Lower leg skin (tissue), 4 donors: ENCODE measurements at regions not wholly inside any gene's neighbourhood (a gene's known extent, or its start where the extent isn't known, plus 50 kb on each side); places are given as distances from the start of the nearest gene placed in this dataset.
A peak's percentile ranks its signal among the peaks of the same experiment; 100 is the strongest.

ENCODE experiments used
- DNase-seq, 2 donors: peaks; one replicate each; pipeline ENCODE4 v3.0.0-alpha.2; 2019; ENCODE audit warnings: low spot score in 2 of 2
- H3K4me3 ChIP-seq: fragments of 200-600 bp; sonication (generic); 2 replicates; pipeline ENCODE4 v1.5.1; 2017; ENCODE audit warnings: mild to moderate bottlenecking, low read depth; ENCODE audit not compliant: poor library complexity, severe bottlenecking
- POLR2A ChIP-seq, 2 donors: fragments of 450-650 bp; IDR thresholded peaks; one replicate each; pipeline ENCODE4 v1.6.1; 2016 to 2017; ENCODE audit warnings: antibody characterized with exemption in 2 of 2, mild to moderate bottlenecking in 1 of 2, moderate library complexity in 1 of 2
- WGBS, 2 donors: methylation state at CpG; one replicate each; pipeline ENCODE4 v1.1.5; 2018; 5-methylcytosine and 5-hydroxymethylcytosine counted together
- intact Hi-C: fragments of 100-400 bp; cut with DNase I; formaldehyde crosslinking; loops from one replicate; pipeline ENCODE4 v1.15.0; 2023; ENCODE audit warnings: low total_unique reads
- TF ChIP-seq, protein P1 (sequence below), 3 donors: fragments of 450-650 bp; IDR thresholded peaks; one replicate each; pipeline ENCODE4 v1.5.1; 2016; ENCODE audit warnings: antibody characterized with exemption in 3 of 3, mild to moderate bottlenecking in 3 of 3, moderate library complexity in 2 of 3

DNA sequence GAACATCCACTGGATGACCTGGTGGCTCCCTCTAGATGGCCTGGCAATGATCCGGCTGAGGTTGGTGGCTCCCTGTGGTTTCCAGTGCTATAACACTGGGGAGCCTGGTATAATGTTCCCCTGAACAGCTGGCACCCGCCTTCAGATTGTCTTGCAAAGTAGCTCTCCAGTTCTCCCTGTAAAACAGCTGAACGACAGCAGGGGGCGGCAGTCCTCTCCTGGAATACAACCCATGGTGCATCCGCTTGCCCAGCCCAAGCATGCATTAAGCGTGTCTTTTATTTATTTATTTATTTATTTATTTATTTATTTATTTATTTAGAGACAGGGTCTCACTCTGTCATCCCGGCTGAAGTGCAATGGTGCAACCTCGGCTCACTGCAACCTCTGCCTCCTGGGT lies 258.9 kb downstream of the BUD13 start:
- 46 to 49% methylated on average over 8 of the region's 8 CpGs for WGBS, 2 donors
- DNase-seq: peak in 1 of 2 donors; percentile 73

DNA sequence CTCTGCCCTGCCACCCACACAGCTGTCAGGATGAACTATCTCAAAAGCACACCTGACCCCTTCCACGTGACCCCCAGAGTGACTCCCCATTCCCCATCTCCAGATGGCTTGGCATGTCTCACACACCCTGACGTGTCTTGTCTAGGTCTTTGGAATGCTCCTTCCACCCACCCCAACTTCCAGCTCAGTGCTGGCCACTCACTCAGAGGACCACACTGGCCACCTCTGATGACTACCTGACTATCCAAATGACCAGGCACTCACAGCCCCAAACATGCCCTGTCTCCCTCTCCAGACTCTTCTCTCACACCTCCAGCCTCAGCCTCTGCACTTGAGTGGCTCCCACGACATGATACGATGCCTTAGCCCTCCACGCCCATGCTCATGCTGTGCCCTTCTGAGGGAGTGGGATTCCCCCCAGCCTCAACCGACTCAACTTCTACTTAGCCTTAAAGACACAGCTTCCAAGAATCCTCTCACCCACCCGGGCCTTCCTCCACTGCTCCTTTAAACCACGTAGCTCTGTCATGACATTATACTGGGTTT lies 259.4 kb downstream of the BUD13 start:
- TF ChIP-seq POLR2A (IDR thresholded peaks at IDR 0.05): no peak
- TF ChIP-seq, protein P1, sequence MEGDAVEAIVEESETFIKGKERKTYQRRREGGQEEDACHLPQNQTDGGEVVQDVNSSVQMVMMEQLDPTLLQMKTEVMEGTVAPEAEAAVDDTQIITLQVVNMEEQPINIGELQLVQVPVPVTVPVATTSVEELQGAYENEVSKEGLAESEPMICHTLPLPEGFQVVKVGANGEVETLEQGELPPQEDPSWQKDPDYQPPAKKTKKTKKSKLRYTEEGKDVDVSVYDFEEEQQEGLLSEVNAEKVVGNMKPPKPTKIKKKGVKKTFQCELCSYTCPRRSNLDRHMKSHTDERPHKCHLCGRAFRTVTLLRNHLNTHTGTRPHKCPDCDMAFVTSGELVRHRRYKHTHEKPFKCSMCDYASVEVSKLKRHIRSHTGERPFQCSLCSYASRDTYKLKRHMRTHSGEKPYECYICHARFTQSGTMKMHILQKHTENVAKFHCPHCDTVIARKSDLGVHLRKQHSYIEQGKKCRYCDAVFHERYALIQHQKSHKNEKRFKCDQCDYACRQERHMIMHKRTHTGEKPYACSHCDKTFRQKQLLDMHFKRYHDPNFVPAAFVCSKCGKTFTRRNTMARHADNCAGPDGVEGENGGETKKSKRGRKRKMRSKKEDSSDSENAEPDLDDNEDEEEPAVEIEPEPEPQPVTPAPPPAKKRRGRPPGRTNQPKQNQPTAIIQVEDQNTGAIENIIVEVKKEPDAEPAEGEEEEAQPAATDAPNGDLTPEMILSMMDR (IDR thresholded peaks at IDR 0.05): no peak
- WGBS, 2 donors: 63 to 65% methylated on average over 8 of the region's 8 CpGs
- peak in 1 of 2 donors; percentile 36 for DNase-seq
- no peak overlapping the region for H3K4me3 ChIP-seq
- intact Hi-C loops: no loop called here

More for the DNA sequence above, 258.9 kb downstream of the BUD13 start:
- intact Hi-C loops: no loop called here
- no peak overlapping the region for H3K4me3 ChIP-seq
- no peak for TF ChIP-seq POLR2A (IDR thresholded peaks at IDR 0.05)
- TF ChIP-seq, protein P1 (IDR thresholded peaks at IDR 0.05): no peak

DNA sequence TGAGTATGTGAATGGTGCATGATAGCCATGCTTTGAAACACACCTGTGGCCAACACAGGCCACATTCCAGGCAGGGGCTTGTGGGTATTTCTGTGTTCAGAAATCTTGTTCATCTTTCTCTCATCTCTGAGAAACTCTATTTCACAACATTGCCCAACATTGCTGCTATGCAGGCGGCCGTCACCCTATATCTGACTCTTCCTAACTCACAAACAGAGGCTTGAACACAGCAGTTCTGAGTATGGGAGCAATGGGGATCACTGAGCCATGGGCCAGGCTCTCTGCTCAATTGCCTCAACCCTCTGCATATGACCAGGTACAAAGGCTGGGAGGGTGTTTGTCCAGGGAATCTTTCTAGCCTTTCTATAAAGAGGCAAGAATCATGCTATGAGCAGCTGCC lies 259.9 kb downstream of the BUD13 start:
- no peak overlapping the region for H3K4me3 ChIP-seq
- DNase-seq: peak in 1 of 2 donors; percentile 42
- no peak for TF ChIP-seq POLR2A (IDR thresholded peaks at IDR 0.05)
- WGBS, 2 donors: 85 to 86% methylated on average over 2 of the region's 2 CpGs
- intact Hi-C loops: no loop called here

DNA sequence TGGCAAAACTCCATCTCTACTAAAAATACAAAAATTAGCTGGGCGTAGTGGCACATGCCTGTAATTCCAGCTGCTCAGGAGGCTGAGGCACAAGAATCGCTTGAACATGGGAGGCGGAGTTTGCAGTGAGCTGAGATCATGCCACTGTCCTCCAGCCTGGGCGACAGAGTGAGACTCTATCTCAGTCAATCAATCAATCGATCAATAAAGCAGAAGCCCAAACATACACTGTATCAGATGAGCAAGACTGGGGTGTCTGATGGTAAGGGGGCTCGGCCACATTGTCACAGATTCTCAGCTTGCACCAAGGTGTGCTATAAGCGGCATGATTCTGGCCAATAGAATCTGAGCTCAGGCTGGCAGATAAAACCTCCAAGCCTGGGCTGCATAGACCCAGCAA lies 261.1 kb downstream of the BUD13 start:
- intact Hi-C loops: no loop called here
- WGBS, 2 donors: 62 to 73% methylated on average over 7 of the region's 7 CpGs
- no peak overlapping the region for H3K4me3 ChIP-seq
- TF ChIP-seq, protein P1 (IDR thresholded peaks at IDR 0.05): no peak
- TF ChIP-seq POLR2A (IDR thresholded peaks at IDR 0.05): no peak
- peak in 1 of 2 donors; percentile 45 for DNase-seq

DNA sequence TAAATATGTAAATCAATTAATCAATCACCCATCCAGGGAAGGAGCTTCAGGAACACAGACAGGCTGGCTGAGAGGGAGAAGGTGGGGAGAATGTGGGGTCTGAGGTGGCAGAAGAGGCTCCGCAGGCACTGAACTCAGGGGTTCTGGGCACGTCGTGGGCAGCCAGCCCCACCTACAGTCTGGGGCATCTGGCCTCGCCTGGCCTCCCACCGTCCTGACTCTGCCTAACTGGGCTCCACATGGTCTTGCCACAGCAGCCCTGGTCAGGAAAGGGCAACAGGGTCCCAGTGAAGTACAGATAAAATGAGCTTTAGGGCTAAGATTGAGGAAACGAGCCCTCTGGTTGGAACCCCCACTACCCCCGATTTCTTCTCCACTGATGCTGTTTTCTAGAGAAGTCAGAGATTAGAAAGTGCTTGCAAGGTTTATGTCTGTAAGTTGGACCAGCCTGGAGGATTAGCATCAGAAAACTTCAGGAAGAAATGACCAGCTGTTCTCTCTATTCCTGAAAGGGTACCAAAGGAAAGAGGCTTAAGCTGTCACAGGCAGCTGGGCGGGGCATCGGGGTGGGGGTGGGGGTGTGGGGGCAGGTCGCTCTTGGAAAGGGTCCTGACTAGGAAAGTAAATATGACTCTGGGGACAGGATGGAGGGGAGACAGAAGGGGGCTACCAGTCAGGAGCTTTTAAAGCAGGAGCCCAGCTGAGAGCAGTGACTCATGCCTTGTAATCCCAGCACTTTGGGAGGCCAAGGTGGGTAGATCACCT lies 261.7 kb downstream of the BUD13 start:
- DNase-seq: peak in 1 of 2 donors; percentile 60
- WGBS, 2 donors: 61 to 73% methylated on average over 10 of the region's 10 CpGs
- intact Hi-C loops: no loop called here

DNA sequence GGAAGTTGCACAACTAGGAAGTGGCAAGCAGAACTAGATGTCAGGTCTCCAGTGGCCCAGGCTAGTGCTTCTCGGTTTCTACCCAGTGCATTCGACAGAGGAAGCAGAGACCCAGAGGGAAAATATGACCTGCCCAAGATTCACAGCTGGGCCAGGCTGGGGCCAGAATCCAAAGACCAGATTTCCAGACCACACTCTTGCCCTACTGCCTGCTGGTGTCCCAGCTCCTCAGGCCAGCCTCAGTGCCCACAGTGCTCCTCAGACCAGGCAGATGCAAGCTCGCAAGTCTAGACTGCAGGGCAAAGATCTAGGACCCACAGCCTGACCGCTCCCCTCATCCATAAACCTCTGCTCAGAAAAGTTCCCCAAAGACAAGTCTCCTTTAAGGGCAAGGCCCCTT lies 262.6 kb downstream of the BUD13 start:
- WGBS, 2 donors: 66 to 81% methylated on average over 4 of the region's 4 CpGs
- intact Hi-C loops: no loop called here
- no peak overlapping the region for H3K4me3 ChIP-seq
- peak in 1 of 2 donors; percentile 68 for DNase-seq
- TF ChIP-seq, protein P1 (IDR thresholded peaks at IDR 0.05): no peak
- no peak for TF ChIP-seq POLR2A (IDR thresholded peaks at IDR 0.05)

More for the DNA sequence above, 261.7 kb downstream of the BUD13 start:
- TF ChIP-seq, protein P1 (IDR thresholded peaks at IDR 0.05): no peak
- no peak for TF ChIP-seq POLR2A (IDR thresholded peaks at IDR 0.05)
- no peak overlapping the region for H3K4me3 ChIP-seq
